Astrocyte (in vitro differentiated cells and primary cell): ENCODE measurements at regions not wholly inside any gene's neighbourhood (a gene's known extent, or its start where the extent isn't known, plus 50 kb on each side); places are given as distances from the start of the nearest gene placed in this dataset.
A peak's percentile ranks its signal among the peaks of the same experiment; 100 is the strongest.

Experiments used
- DNase-seq: peaks from one replicate; pipeline ENCODE4 v3.0.0-alpha.2; 2010; ENCODE audit warnings: low read depth
- FAIRE-seq: peaks from 2 replicates; lab custom pipeline; 2011; peaks lifted over from hg19 to GRCh38; lab: Jason Lieb, UNC
- H2AFZ ChIP-seq: 2 replicates; pipeline ENCODE4 v1.6.0; 2012; ENCODE audit warnings: low read depth, low read length, inconsistent platforms
- H3K27ac ChIP-seq: 2 replicates; pipeline ENCODE4 v1.5.1; 2011; ENCODE audit warnings: low read depth, low read length, inconsistent platforms
- H3K27me3 ChIP-seq: 2 replicates; pipeline ENCODE4 v1.6.0; 2011; ENCODE audit warnings: low read length, inconsistent platforms; ENCODE audit not compliant: insufficient read depth
- H3K36me3 ChIP-seq: 2 replicates; pipeline ENCODE4 v1.5.1; 2011; ENCODE audit warnings: low read length, inconsistent platforms; ENCODE audit not compliant: insufficient read depth
- H3K4me1 ChIP-seq: 2 replicates; pipeline ENCODE4 v1.5.1; 2011; ENCODE audit warnings: low read length, inconsistent platforms; ENCODE audit not compliant: insufficient read depth
- H3K4me2 ChIP-seq: 2 replicates; pipeline ENCODE4 v1.6.0; 2012; ENCODE audit warnings: low read length, inconsistent platforms
- H3K4me3 ChIP-seq: 2 replicates; pipeline ENCODE4 v1.5.1; 2011; ENCODE audit warnings: low read depth, mild to moderate bottlenecking, low read length, inconsistent platforms; ENCODE audit not compliant: insufficient read depth
- H3K79me2 ChIP-seq: 2 replicates; pipeline ENCODE4 v1.6.0; 2012; ENCODE audit warnings: mild to moderate bottlenecking, low read length, inconsistent platforms; ENCODE audit not compliant: insufficient read depth
- H3K9ac ChIP-seq: 2 replicates; pipeline ENCODE4 v1.6.0; 2012; ENCODE audit warnings: mild to moderate bottlenecking, low read length, inconsistent platforms
- H3K9me3 ChIP-seq: 2 replicates; pipeline ENCODE4 v1.5.1; 2012; ENCODE audit warnings: low read depth, mild to moderate bottlenecking, low read length, inconsistent platforms; ENCODE audit not compliant: insufficient read depth
- H4K20me1 ChIP-seq: 2 replicates; pipeline ENCODE4 v1.6.0; 2012; ENCODE audit warnings: low read length, inconsistent platforms; ENCODE audit not compliant: insufficient read depth
- H3K27ac Mint-ChIP-seq: one replicate; pipeline ENCODE4 v1.8.0; 2021; ENCODE audit warnings: mild to moderate bottlenecking, mixed read lengths; ENCODE audit not compliant: unreplicated experiment
- H3K27me3 Mint-ChIP-seq: one replicate; pipeline ENCODE4 v1.8.0; 2021; ENCODE audit warnings: low read depth, mixed read lengths; ENCODE audit not compliant: unreplicated experiment
- H3K36me3 Mint-ChIP-seq: one replicate; pipeline ENCODE4 v1.8.0; 2021; ENCODE audit warnings: low read depth, mixed read lengths; ENCODE audit not compliant: unreplicated experiment
- H3K4me1 Mint-ChIP-seq: one replicate; pipeline ENCODE4 v1.8.0; 2021; ENCODE audit warnings: low read depth, mixed read lengths; ENCODE audit not compliant: unreplicated experiment
- H3K4me3 Mint-ChIP-seq: one replicate; pipeline ENCODE4 v1.8.0; 2021; ENCODE audit warnings: mild to moderate bottlenecking, moderate library complexity, mixed read lengths; ENCODE audit not compliant: unreplicated experiment
- H3K9me3 Mint-ChIP-seq: one replicate; pipeline ENCODE4 v1.8.0; 2021; ENCODE audit warnings: mild to moderate bottlenecking, mixed read lengths; ENCODE audit not compliant: unreplicated experiment
- CTCF ChIP-seq: IDR thresholded peaks from 2 replicates; pipeline ENCODE4 v1.5.1; 2011; ENCODE audit warnings: low read depth, mild to moderate bottlenecking, inconsistent platforms, low read length, moderate library complexity; ENCODE audit not compliant: insufficient read depth
- EZH2 ChIP-seq: IDR thresholded peaks from 2 replicates; pipeline ENCODE4 v1.6.1; 2012; ENCODE audit warnings: mild to moderate bottlenecking, low read length, inconsistent platforms; ENCODE audit not compliant: insufficient read depth

GRCh38 chr2:47688561-47688960 is 94.4 kb upstream of the MSH6 start:
- Histone ChIP-seq H3K4me1 (peaks cover 9% of the 10 kb centered on the region), H3K36me3 (no peaks in the 10 kb centered on the region), H3K79me2 (no peaks in the 10 kb centered on the region), H2AFZ (peak overlapping the region; percentile 26), H3K9ac (no peak overlapping the region), H3K4me2 (no peak overlapping the region), H3K9me3 (peaks cover 3% of the 10 kb centered on the region), H3K27me3 (no peaks in the 10 kb centered on the region), H3K4me3 (no peak overlapping the region), H3K27ac (no peak overlapping the region), H4K20me1 (no peaks in the 10 kb centered on the region)
- Mint-ChIP-seq H3K9me3 (no peaks in the 10 kb centered on the region), H3K36me3 (no peaks in the 10 kb centered on the region), H3K4me1 (peaks cover 13% of the 10 kb centered on the region), H3K27me3 (no peaks in the 10 kb centered on the region), H3K27ac (no peak overlapping the region), H3K4me3 (no peak overlapping the region)
- TF ChIP-seq EZH2 (no peak), CTCF (no peak)
- no peak for FAIRE-seq
- DNase-seq: peak; percentile 4

- Histone ChIP-seq H3K4me3 (no peak overlapping the region), H3K4me2 (no peak overlapping the region), H3K4me1 (peaks cover 9% of the 10 kb centered on the region), H3K36me3 (no peaks in the 10 kb centered on the region), H3K9ac (no peak overlapping the region), H3K79me2 (no peaks in the 10 kb centered on the region), H3K9me3 (peaks cover 3% of the 10 kb centered on the region), H3K27me3 (no peaks in the 10 kb centered on the region), H2AFZ (no peak overlapping the region), H3K27ac (no peak overlapping the region), H4K20me1 (no peaks in the 10 kb centered on the region)
- no peak overlapping the region for H3K4me3 Mint-ChIP-seq
- H3K27ac Mint-ChIP-seq: no peak overlapping the region
- no peaks in the 10 kb centered on the region for H3K9me3 Mint-ChIP-seq
- H3K27me3 Mint-ChIP-seq: no peaks in the 10 kb centered on the region
- no peak for TF ChIP-seq EZH2
- TF ChIP-seq CTCF: no peak
- no peak for DNase-seq
- no peak for FAIRE-seq
- H3K36me3 Mint-ChIP-seq: no peaks in the 10 kb centered on the region
- peaks cover 13% of the 10 kb centered on the region for H3K4me1 Mint-ChIP-seq
Measured at GRCh38 chr2:47687856-47688255, 95.1 kb upstream of the MSH6 start.

- FAIRE-seq (peak; percentile 41), DNase-seq (no peak)
- Histone ChIP-seq H3K9me3 (peaks cover 3% of the 10 kb centered on the region), H3K79me2 (no peaks in the 10 kb centered on the region), H3K4me3 (no peak overlapping the region), H3K4me2 (no peak overlapping the region), H4K20me1 (no peaks in the 10 kb centered on the region), H3K27ac (no peak overlapping the region), H3K27me3 (no peaks in the 10 kb centered on the region), H3K4me1 (peaks cover 9% of the 10 kb centered on the region), H2AFZ (no peak overlapping the region), H3K36me3 (no peaks in the 10 kb centered on the region), H3K9ac (no peak overlapping the region)
- Mint-ChIP-seq H3K4me3 (no peak overlapping the region), H3K27ac (no peak overlapping the region), H3K4me1 (peaks cover 13% of the 10 kb centered on the region), H3K9me3 (no peaks in the 10 kb centered on the region), H3K36me3 (no peaks in the 10 kb centered on the region), H3K27me3 (no peaks in the 10 kb centered on the region)
- TF ChIP-seq CTCF (no peak), EZH2 (no peak)
Measured at GRCh38 chr2:47686018-47686417, 96.9 kb upstream of the MSH6 start.
